ENCODE measurements at regions not wholly inside any gene's neighbourhood (a gene's known extent, or its start where the extent isn't known, plus 50 kb on each side); places are given as distances from the start of the nearest gene placed in this dataset.
"Not testable (repeated sequence)": the region's sequence is repeated elsewhere in the genome, so short reads cannot be mapped to it uniquely, and the experiment has no call there.

DNA sequence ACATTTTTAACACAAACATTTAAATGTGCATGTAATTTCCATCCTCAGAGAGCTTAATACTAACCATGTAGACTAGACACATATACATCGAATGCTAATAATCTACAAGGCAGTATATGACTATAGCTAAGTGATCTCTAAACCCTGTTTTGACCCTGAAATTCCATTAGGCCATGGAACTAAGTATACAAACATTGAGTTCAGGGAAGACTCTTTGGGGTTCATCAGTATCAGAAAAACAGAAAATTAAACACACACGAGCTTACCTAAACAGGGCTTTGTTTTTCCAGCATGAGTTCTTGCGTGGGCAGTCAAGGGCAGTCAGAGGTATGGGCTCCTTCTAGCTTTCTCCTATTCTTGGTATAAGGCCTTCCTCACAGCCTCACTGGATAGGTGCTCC is 106.0 kb upstream of the COPS8 start:
- no peak for DNase-seq

DNA sequence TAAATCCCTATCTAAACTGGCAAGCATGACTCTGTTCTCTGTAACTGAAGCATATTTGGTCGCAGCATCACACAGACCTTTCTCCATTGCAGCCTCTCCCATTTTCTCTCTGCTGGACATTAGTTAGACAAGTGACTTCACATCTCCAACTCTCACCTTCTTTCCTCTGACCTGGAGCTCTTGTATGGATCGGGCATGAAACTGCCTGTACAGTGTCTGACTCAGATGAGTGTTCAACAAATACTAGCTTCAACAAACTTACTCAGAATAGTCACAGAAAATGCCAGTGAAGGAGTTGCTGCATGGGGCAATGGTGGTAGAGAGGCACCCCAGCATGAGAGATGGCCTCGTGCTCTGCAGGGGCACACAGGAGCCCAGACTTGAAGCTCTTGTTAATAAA is 104.7 kb upstream of the COPS8 start:
- no peak for DNase-seq

DNA sequence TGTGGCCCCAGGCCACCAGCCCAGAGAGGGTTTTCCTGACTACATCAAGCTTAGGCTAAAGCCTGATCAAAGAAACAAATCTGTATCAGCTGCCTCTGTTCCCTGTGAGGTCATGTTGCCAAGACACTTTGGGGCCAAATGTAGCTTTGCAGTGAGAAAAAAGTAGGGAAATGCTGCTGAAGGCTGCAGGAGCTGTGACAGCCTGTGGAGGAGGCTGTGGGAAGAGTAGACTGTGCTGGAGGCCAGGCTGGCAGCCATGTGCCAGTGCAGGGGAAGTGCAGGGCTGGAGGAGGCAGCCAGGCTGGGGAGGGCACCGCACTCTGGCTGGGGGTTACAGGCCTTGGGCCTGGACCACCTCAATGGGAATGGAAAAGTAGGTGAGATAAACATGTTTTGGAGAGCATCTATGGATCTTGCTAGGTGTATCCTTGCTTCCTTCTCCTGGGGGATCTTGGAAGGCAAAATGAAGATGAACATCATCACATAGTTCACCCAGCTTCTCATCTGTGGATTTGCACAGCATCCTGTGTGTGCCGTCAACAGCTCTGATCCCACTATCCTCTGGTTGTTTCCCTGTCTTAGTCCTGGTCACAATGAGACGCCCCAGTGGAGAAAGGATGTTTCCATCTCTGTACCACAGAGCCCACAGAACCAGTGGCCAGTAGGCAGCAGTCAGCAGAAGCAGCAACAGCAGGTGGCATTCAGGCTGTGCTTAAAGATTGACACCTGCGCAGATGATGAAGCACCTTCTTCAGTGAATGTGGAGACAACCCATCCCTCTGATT is 103.8 kb upstream of the COPS8 start:
- DNase-seq, result no peak

DNA sequence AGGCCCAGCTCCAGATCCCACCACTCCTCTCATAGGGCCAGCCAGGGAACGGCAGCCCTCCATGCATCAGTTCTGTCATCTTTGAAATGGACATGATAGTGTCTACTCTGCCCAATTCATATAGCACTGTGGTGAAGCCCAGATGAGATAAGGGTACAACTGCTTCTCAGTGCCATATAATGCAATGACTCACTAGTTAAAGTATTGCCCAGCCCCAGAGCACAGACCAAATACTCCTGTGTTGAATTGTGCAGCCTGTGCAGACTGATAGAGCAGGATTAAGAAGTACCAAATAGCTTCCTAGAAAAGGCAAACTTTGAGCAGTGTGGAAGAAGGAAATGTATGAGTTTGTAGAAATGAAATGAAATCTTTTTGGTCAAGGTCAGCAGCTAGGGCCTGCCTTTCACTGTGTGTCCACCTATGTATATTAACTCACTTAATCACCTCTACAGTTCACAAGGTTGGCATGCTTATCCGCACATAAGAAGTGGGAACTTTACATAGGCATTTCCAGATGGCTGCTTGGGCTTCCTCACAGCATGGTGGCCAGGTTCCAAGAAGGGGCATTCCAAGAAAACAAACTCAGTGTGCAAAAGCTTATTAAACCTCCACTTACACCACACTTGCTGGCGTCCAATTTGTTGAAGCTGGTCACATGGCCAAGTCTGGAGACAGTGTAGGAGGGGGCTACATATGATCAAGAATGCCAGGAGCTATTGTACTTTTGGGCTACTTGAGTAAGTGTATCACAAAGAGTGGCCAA is 102.8 kb upstream of the COPS8 start:
- DNase-seq, result no peak

- DNase-seq, result no peak
These were observed 101.6 kb upstream of the COPS8 start for GRCh38 chr2:236984046-236984445.

DNA sequence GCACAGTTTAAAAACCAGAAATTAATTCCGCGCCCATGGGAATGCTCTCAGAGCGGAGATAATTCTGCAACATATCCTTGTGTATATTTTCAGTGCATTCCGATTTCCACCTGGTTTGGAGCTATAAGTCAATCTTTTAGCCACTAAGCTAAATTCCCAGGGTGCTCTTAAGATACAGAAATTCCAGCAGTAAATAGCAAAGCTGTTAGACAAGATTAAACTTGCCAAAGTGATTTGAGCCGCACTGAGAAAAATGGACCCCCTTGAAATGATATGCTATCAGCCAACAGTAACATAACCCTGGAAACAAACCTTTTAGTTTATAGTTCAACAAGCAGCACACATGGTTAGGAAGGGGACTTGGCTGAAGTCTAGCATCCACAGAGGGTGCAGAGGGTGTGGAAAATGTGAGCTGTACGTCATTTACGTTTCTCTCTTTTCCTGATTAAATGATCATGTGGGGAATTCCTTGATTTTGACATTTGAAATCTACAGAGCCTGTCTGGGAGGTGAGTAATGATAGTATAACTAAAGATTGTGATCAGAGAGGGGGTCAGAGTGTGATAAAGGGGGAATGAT is 99.8 kb upstream of the COPS8 start:
- no peak for DNase-seq

GRCh38 chr2:236986524-236987330 is 99.0 kb upstream of the COPS8 start:
- DNase-seq, result no peak

GRCh38 chr2:236988216-236988615 is 97.5 kb upstream of the COPS8 start:
- DNase-seq, result no peak

DNA sequence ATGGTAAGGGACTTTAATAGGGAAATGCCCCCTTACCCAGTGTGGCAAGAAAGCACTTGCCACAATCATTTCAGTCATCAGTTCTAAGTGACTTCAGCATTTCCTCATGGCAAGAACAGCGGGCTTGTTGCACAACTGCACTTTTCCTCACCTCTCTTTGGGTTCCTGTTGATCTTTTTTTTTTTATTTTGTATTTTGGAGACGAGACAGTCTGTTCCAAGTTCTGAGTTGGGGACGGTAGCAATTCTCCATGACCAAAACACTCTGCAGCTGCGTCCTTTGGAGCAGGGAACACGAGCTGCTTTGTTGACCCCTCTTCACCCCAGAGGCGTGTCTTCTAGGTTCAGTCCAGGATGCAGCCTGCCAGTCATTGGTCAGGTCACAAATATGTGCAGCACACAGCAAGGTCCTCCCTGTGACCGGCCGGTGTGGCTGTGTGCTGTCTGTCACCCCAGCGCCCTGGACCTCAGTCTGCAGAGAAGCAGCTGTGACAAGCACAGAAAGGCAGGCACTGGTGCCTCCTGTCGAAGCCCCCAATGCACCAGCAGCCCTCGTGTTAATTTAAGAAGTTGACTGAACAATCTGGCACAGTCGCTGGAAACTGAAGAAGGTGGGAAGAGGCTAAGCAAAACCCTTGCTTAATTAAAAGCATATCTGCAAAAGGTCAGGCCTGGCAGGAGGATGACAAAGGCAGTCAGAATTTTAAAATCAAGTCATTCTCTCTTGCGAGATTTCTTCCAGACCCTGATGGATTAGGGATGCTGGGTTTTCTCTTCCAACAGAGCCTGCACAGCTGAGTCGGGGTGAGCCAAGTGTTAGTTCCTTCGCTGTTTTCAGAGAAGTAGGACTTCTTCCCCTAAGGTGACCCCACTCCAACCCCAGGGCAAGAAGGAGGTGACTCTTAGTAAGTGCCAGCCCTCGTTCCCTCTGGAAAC is 96.7 kb upstream of the COPS8 start:
- DNase-seq, result no peak

- no peak for DNase-seq
These were observed 95.1 kb upstream of the COPS8 start for GRCh38 chr2:236990552-236990951.

DNA sequence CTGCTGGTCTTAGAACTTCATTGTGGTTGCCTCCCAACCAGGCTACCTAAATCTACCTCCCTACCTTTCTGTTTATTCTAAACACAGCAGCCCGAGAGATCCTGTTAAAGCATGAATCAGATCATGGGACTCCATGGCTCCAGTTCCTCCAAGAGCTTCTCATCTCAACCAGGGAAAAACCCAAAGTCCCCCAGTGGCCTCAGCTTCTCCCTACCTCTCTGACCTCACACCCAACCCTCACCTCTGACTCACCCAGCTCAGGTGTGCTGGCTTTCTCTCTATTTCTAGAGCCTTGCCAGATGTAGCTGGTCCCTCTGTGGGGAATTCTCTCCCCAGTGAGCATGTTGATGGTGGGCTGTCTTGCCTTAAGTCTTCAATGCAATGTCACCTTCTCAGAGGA is 93.8 kb upstream of the COPS8 start:
- DNase-seq, result no peak

- no peak for DNase-seq
These were observed 92.4 kb upstream of the COPS8 start for GRCh38 chr2:236993286-236993685.

- no peak for DNase-seq
These were observed 91.3 kb upstream of the COPS8 start for GRCh38 chr2:236994361-236994760.

- DNase-seq, result no peak
These were observed 88.5 kb upstream of the COPS8 start for GRCh38 chr2:236997069-236997715.

- no peak for DNase-seq
These were observed 87.5 kb upstream of the COPS8 start for GRCh38 chr2:236998236-236998635.

- no peak for DNase-seq
These were observed 86.9 kb upstream of the COPS8 start for GRCh38 chr2:236998758-236999157.

GRCh38 chr2:237000481-237000880 is 85.2 kb upstream of the COPS8 start:
- no peak for DNase-seq

DNA sequence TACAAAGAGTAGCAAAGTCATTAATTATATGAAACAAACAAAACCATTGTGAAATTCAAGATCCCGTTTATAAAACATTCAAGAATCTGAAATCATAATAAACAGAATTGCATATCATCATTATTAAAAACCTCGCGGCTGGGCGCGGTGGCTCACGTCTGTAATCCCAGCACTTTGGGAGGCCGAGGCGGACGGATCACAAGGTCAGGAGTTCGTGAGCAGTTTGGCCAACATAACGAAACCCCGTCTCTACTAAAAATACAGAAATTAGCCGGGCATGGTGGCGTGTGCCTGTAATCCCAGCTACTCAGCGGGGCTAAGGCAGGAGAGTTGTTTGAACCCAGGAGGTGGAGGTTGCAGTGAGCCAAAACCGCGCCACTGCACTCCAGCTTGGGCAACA is 80.3 kb upstream of the COPS8 start:
- not testable (repeated sequence) for DNase-seq

GRCh38 chr2:237011206-237011795 is 74.4 kb upstream of the COPS8 start:
- DNase-seq, result no peak

DNA sequence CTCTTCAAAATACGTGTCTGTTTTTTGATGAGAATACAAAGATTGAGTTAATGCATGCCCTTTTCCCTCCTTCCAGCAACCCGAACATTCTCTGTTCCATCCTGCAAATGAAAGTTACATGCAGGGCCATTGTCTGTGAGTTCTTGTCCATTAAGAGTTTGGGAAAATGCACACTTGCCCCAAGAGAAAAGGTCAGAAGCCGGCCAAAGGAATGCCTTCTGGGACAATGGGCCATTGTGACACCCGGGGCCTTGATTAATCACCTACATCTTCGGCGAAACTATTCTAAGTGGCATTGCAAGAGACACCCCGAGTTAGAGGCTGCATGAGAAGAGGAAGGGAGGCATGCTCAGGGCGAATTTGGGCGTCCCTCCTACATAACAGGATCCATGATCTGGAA is 73.7 kb upstream of the COPS8 start:
- no peak for DNase-seq

Measured in NCI-H1694 treated with DMSO at 0.1 percent for 48 hours (cell line).